ENCODE measurements at regions not wholly inside any gene's neighbourhood (a gene's known extent, or its start where the extent isn't known, plus 50 kb on each side); places are given as distances from the start of the nearest gene placed in this dataset.

GRCh38 chr7:114755856-114756255, 166.0 kb upstream of the MDFIC start:
- intact Hi-C loops (cut with DNase I, micrococcal nuclease) = no loop called here
- H3K4me1 Mint-ChIP-seq (ENCODE audit: low read depth) = peaks cover 4% of the 10 kb centered on the region
- DNase-seq (no peak), ATAC-seq (ENCODE audit: poor library complexity) (no peak)
- Histone ChIP-seq H3K4me1 (ENCODE audit: insufficient read depth, low read length) (no peaks in the 10 kb centered on the region), H3K36me3 (ENCODE audit: insufficient read depth, low read length) (no peaks in the 10 kb centered on the region), H3K4me3 (ENCODE audit: low read length) (no peak overlapping the region), H3K9me3 (ENCODE audit: control insufficient read depth in 1 of 2, insufficient read depth in 1 of 2, low read length in 2 of 2) (no peaks in the 10 kb centered on the region), H3K27me3 (ENCODE audit: control insufficient read depth in 1 of 2, insufficient read depth in 2 of 2, low read length in 2 of 2) (no peaks in the 10 kb centered on the region), H3K27ac (ENCODE audit: low read depth in 1 of 2, low read length in 2 of 2) (no peak overlapping the region)
- TF ChIP-seq, protein P1, sequence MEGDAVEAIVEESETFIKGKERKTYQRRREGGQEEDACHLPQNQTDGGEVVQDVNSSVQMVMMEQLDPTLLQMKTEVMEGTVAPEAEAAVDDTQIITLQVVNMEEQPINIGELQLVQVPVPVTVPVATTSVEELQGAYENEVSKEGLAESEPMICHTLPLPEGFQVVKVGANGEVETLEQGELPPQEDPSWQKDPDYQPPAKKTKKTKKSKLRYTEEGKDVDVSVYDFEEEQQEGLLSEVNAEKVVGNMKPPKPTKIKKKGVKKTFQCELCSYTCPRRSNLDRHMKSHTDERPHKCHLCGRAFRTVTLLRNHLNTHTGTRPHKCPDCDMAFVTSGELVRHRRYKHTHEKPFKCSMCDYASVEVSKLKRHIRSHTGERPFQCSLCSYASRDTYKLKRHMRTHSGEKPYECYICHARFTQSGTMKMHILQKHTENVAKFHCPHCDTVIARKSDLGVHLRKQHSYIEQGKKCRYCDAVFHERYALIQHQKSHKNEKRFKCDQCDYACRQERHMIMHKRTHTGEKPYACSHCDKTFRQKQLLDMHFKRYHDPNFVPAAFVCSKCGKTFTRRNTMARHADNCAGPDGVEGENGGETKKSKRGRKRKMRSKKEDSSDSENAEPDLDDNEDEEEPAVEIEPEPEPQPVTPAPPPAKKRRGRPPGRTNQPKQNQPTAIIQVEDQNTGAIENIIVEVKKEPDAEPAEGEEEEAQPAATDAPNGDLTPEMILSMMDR (IDR thresholded peaks at IDR 0.05) = no peak
- CTCF ChIA-PET = no interaction called here
- POLR2A ChIA-PET = no interaction called here
- H3K36me3 Mint-ChIP-seq (ENCODE audit: low read depth) = no peaks in the 10 kb centered on the region
- H3K9me3 Mint-ChIP-seq = no peaks in the 10 kb centered on the region
- no peaks in the 10 kb centered on the region for H3K27me3 Mint-ChIP-seq
- no peak overlapping the region for H3K27ac Mint-ChIP-seq
- no peak overlapping the region for H3K4me3 Mint-ChIP-seq

- ChIA-PET POLR2A (no interaction called here), CTCF (no interaction called here)
- Mint-ChIP-seq H3K27ac (no peak overlapping the region), H3K27me3 (peaks cover 7% of the 10 kb centered on the region), H3K4me1 (ENCODE audit: low read depth) (no peaks in the 10 kb centered on the region), H3K9me3 (no peaks in the 10 kb centered on the region), H3K4me3 (no peak overlapping the region), H3K36me3 (ENCODE audit: low read depth) (no peaks in the 10 kb centered on the region)
- no peaks in the 10 kb centered on the region for H3K9me3 ChIP-seq (ENCODE audit: control insufficient read depth in 1 of 2, insufficient read depth in 1 of 2, low read length in 2 of 2)
- intact Hi-C loops (cut with DNase I, micrococcal nuclease) = no loop called here
- no peak overlapping the region for H3K27ac ChIP-seq (ENCODE audit: low read depth in 1 of 2, low read length in 2 of 2)
- ATAC-seq (ENCODE audit: poor library complexity) = no peak
- no peak overlapping the region for H3K4me3 ChIP-seq (ENCODE audit: low read length)
- TF ChIP-seq, protein P1 (IDR thresholded peaks at IDR 0.05) = no peak
- H3K4me1 ChIP-seq (ENCODE audit: insufficient read depth, low read length) = no peaks in the 10 kb centered on the region
- no peak for DNase-seq
- no peaks in the 10 kb centered on the region for H3K27me3 ChIP-seq (ENCODE audit: control insufficient read depth in 1 of 2, insufficient read depth in 2 of 2, low read length in 2 of 2)
- H3K36me3 ChIP-seq (ENCODE audit: insufficient read depth, low read length) = no peaks in the 10 kb centered on the region
Measured at GRCh38 chr7:114758661-114759227, 163.2 kb upstream of the MDFIC start.

DNA sequence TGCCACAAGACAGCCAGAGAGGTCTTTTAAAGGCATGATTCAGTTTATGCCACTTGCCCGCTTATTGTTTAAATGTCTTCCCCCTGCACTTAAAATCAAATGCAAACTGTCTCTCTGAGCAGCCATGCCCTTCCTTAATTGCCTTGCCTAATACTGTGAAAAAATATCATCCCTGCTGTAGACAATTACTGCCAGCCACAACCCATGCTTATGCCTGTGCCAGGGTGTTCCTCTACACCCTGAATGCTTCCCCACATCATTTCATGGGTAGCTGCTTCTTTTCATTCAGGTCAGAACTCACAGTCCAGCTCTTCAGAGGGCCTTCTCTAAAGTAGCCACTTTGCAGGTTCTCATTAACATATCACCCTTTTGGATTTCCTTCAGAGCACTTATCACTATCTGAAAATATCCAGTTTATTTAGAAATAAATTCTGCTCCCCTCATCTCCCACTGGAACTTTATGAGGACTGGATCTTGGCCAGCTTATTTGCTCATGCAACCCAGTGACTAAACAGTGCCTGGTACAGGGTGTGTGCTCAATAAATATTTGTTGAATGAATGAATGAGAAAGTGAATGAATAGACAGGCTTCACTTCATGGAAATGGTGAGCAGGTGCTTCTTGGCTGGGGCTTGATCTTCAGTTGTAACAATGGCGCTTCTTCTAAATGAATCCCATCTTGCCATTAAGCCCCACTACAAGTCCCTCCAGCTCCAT, 162.4 kb upstream of the MDFIC start:
- ChIA-PET POLR2A (no interaction called here), CTCF (no interaction called here)
- H3K4me1 Mint-ChIP-seq (ENCODE audit: low read depth) = no peaks in the 10 kb centered on the region
- H3K27ac Mint-ChIP-seq = no peak overlapping the region
- DNase-seq = no peak
- ATAC-seq (ENCODE audit: poor library complexity) = no peak
- no peaks in the 10 kb centered on the region for H3K36me3 ChIP-seq (ENCODE audit: insufficient read depth, low read length)
- H3K27me3 ChIP-seq (ENCODE audit: control insufficient read depth in 1 of 2, insufficient read depth in 2 of 2, low read length in 2 of 2) = no peaks in the 10 kb centered on the region
- no peaks in the 10 kb centered on the region for H3K9me3 ChIP-seq (ENCODE audit: control insufficient read depth in 1 of 2, insufficient read depth in 1 of 2, low read length in 2 of 2)
- no peaks in the 10 kb centered on the region for H3K36me3 Mint-ChIP-seq (ENCODE audit: low read depth)
- intact Hi-C loops (cut with DNase I, micrococcal nuclease) = no loop called here
- H3K4me1 ChIP-seq (ENCODE audit: insufficient read depth, low read length) = no peaks in the 10 kb centered on the region
- H3K4me3 ChIP-seq (ENCODE audit: low read length) = no peak overlapping the region
- H3K27ac ChIP-seq (ENCODE audit: low read depth in 1 of 2, low read length in 2 of 2) = no peak overlapping the region
- no peaks in the 10 kb centered on the region for H3K9me3 Mint-ChIP-seq
- TF ChIP-seq, protein P1 (IDR thresholded peaks at IDR 0.05) = no peak
- H3K27me3 Mint-ChIP-seq = peaks cover 7% of the 10 kb centered on the region
- H3K4me3 Mint-ChIP-seq = no peak overlapping the region

All from CD4-positive, alpha-beta T cell (primary cell).